ENCODE measurements at regions not wholly inside any gene's neighbourhood (a gene's known extent, or its start where the extent isn't known, plus 50 kb on each side); places are given as distances from the start of the nearest gene placed in this dataset.

DNA sequence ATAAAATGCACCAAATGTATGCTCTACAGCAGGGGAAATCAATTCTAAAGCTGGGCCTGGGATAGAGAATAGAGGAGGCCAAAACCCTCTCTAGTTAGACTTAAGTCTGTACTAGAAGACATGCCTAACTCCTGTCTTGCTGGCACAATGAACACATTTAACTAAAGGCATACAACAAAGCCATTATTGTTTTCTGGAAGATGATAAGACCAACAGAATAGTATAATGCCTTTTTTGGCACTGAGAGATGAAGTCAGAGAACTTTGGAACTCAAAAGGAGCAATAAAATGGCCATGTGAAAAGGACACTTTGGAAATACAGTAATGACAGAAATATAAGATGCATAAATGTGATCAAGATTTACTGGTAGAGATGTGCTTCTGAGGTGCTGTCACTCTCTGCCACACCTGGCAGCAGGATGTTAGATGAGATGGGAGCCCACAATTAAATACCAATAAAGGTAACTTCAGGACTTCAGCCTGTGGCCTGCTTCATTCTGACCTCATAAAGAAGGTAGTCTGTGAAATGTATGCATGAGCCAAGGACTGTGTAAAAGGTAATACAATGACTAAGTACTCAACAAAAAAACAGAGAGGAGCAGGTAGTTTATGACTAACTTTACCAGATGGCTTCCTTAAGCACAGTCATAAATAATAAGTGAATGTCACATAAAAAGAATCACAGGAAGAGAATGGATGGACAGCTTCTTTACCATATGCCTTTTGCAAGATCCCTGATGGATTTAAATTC lies 333.4 kb downstream of the BCKDHB start:
- Histone ChIP-seq H3K9me3 (ENCODE audit: control insufficient read depth in 2 of 3, insufficient read depth in 1 of 3, low read length in 3 of 3) (no peaks in the 10 kb centered on the region), H3K27me3 (ENCODE audit: control insufficient read depth, insufficient read depth, low read length) (no peaks in the 10 kb centered on the region), H3K9ac (ENCODE audit: low read length in 3 of 3) (no peak overlapping the region), H3K4me1 (ENCODE audit: control insufficient read depth in 2 of 3, insufficient read depth in 2 of 3, low read depth in 1 of 3, low read length in 3 of 3) (no peaks in the 10 kb centered on the region), H3K27ac (ENCODE audit: low read depth in 2 of 2, low read length in 2 of 2) (no peak overlapping the region), H3K36me3 (ENCODE audit: control insufficient read depth in 2 of 3, insufficient read depth in 3 of 3, low read length in 3 of 3) (no peaks in the 10 kb centered on the region), H3K4me3 (ENCODE audit: low read length in 3 of 3) (no peak overlapping the region)
- intact Hi-C loops (cut with DNase I) = no loop called here
- DNase-seq (no peak), FAIRE-seq (no peak)
- TF ChIP-seq, protein P1, sequence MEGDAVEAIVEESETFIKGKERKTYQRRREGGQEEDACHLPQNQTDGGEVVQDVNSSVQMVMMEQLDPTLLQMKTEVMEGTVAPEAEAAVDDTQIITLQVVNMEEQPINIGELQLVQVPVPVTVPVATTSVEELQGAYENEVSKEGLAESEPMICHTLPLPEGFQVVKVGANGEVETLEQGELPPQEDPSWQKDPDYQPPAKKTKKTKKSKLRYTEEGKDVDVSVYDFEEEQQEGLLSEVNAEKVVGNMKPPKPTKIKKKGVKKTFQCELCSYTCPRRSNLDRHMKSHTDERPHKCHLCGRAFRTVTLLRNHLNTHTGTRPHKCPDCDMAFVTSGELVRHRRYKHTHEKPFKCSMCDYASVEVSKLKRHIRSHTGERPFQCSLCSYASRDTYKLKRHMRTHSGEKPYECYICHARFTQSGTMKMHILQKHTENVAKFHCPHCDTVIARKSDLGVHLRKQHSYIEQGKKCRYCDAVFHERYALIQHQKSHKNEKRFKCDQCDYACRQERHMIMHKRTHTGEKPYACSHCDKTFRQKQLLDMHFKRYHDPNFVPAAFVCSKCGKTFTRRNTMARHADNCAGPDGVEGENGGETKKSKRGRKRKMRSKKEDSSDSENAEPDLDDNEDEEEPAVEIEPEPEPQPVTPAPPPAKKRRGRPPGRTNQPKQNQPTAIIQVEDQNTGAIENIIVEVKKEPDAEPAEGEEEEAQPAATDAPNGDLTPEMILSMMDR (IDR thresholded peaks at IDR 0.05; ENCODE audit: borderline replicate concordance, extremely low read depth, insufficient read depth) = no peak

DNA sequence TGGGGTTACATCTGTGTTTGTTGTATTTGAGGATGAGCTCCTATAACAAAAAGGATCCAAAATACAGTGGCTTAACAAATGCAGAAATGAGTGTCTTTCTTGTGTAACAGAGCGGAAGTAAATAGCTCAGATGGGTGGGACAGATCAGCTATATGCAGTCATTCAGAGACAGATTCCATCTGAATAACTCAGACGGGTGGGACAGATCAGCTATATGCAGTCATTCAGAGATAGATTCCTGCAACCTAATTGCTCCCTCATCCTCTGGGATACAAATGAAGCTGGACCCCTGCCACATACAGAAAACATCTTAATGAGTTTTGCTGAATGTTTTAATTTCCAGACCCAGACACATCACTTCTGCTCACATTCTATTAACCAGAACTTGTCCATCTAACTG lies 332.3 kb downstream of the BCKDHB start:
- H3K36me3 ChIP-seq (ENCODE audit: control insufficient read depth in 2 of 3, insufficient read depth in 3 of 3, low read length in 3 of 3) = no peaks in the 10 kb centered on the region
- TF ChIP-seq, protein P1 (IDR thresholded peaks at IDR 0.05; ENCODE audit: borderline replicate concordance, extremely low read depth, insufficient read depth) = no peak
- H3K9ac ChIP-seq (ENCODE audit: low read length in 3 of 3) = no peak overlapping the region
- no peak overlapping the region for H3K27ac ChIP-seq (ENCODE audit: low read depth in 2 of 2, low read length in 2 of 2)
- intact Hi-C loops (cut with DNase I) = no loop called here
- H3K27me3 ChIP-seq (ENCODE audit: control insufficient read depth, insufficient read depth, low read length) = no peaks in the 10 kb centered on the region
- no peak overlapping the region for H3K4me3 ChIP-seq (ENCODE audit: low read length in 3 of 3)
- H3K4me1 ChIP-seq (ENCODE audit: control insufficient read depth in 2 of 3, insufficient read depth in 2 of 3, low read depth in 1 of 3, low read length in 3 of 3) = no peaks in the 10 kb centered on the region
- no peak for FAIRE-seq
- no peaks in the 10 kb centered on the region for H3K9me3 ChIP-seq (ENCODE audit: control insufficient read depth in 2 of 3, insufficient read depth in 1 of 3, low read length in 3 of 3)
- no peak for DNase-seq

DNA sequence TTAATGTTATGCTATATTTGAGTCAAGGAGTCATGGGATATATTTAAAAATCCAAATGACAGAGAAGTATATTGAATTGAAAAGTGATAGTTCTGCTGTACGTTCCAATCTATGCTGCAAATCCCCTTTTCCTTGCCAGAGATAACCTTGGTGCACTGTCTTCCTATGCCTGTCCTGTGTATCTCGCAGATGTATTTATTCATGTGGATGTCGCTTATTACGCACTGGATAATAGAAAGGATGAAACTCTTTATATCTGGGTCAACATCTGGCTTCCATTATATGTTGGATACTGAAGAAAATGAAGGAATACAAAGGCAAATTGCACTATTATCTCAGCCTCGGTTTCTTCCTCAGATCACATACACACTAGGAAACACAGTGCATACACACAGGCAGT lies 331.3 kb downstream of the BCKDHB start:
- Histone ChIP-seq H3K27ac (ENCODE audit: low read depth in 2 of 2, low read length in 2 of 2) (no peak overlapping the region), H3K9ac (ENCODE audit: low read length in 3 of 3) (no peak overlapping the region), H3K9me3 (ENCODE audit: control insufficient read depth in 2 of 3, insufficient read depth in 1 of 3, low read length in 3 of 3) (no peaks in the 10 kb centered on the region), H3K27me3 (ENCODE audit: control insufficient read depth, insufficient read depth, low read length) (no peaks in the 10 kb centered on the region), H3K36me3 (ENCODE audit: control insufficient read depth in 2 of 3, insufficient read depth in 3 of 3, low read length in 3 of 3) (no peaks in the 10 kb centered on the region), H3K4me1 (ENCODE audit: control insufficient read depth in 2 of 3, insufficient read depth in 2 of 3, low read depth in 1 of 3, low read length in 3 of 3) (no peaks in the 10 kb centered on the region), H3K4me3 (ENCODE audit: low read length in 3 of 3) (no peak overlapping the region)
- intact Hi-C loops (cut with DNase I) = no loop called here
- DNase-seq (no peak), FAIRE-seq (no peak)
- TF ChIP-seq, protein P1 (IDR thresholded peaks at IDR 0.05; ENCODE audit: borderline replicate concordance, extremely low read depth, insufficient read depth) = no peak

DNA sequence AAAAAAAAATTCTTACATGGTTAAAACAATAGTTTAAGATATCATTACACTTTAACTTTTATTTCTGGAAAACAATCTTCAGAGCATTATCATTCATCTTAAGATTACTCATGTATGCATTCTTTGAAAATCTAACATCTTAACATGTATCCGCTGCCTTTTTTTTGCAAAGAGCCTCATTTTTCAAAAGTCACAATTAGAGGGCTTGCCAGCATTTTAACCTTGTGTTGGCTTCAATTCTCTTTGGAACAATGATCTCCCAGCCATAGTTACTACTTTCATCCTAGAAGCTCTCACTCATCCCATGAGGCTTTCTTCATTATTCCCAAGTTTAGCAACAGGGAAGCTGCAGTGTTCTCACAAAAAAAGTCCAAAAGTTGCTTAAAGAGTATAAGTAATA lies 330.8 kb downstream of the BCKDHB start:
- no peak for FAIRE-seq
- Histone ChIP-seq H3K9ac (ENCODE audit: low read length in 3 of 3) (no peak overlapping the region), H3K9me3 (ENCODE audit: control insufficient read depth in 2 of 3, insufficient read depth in 1 of 3, low read length in 3 of 3) (no peaks in the 10 kb centered on the region), H3K36me3 (ENCODE audit: control insufficient read depth in 2 of 3, insufficient read depth in 3 of 3, low read length in 3 of 3) (no peaks in the 10 kb centered on the region), H3K27me3 (ENCODE audit: control insufficient read depth, insufficient read depth, low read length) (no peaks in the 10 kb centered on the region), H3K4me1 (ENCODE audit: control insufficient read depth in 2 of 3, insufficient read depth in 2 of 3, low read depth in 1 of 3, low read length in 3 of 3) (no peaks in the 10 kb centered on the region), H3K27ac (ENCODE audit: low read depth in 2 of 2, low read length in 2 of 2) (no peak overlapping the region), H3K4me3 (ENCODE audit: low read length in 3 of 3) (no peak overlapping the region)
- DNase-seq = no peak
- intact Hi-C loops (cut with DNase I) = no loop called here
- TF ChIP-seq, protein P1 (IDR thresholded peaks at IDR 0.05; ENCODE audit: borderline replicate concordance, extremely low read depth, insufficient read depth) = no peak

Data from kidney (tissue), 13 donors.